HEK293 (cell line): ENCODE measurements at regions not wholly inside any gene's neighbourhood (a gene's known extent, or its start where the extent isn't known, plus 50 kb on each side); places are given as distances from the start of the nearest gene placed in this dataset.

Experiments used
- HOXA7 ChIP-seq: sonication (generic); formaldehyde crosslinking; IDR thresholded peaks from 2 replicates; pipeline ENCODE4 v1.8.1; 2022; ENCODE audit warnings: missing genetic modification reagents, borderline replicate concordance
- MYNN ChIP-seq: fragments of 450-650 bp; formaldehyde crosslinking; IDR thresholded peaks from 2 replicates; pipeline ENCODE4 v1.5.1; 2016; ENCODE audit warnings: missing biosample characterization, missing genetic modification characterization, borderline replicate concordance
- PBX3 ChIP-seq: sonication (generic); formaldehyde crosslinking; IDR thresholded peaks from 2 replicates; pipeline ENCODE4 v1.8.1; 2022; ENCODE audit warnings: mild to moderate bottlenecking, moderate library complexity, missing genetic modification reagents
- REST ChIP-seq: fragments of 450-650 bp; formaldehyde crosslinking; IDR thresholded peaks from 2 replicates; pipeline ENCODE4 v1.5.1; 2016; ENCODE audit warnings: missing biosample characterization, missing genetic modification characterization
- ZFP37 ChIP-seq: fragments of 450-650 bp; formaldehyde crosslinking; IDR thresholded peaks from 2 replicates; pipeline ENCODE4 v1.5.1; 2016; ENCODE audit warnings: missing biosample characterization, missing genetic modification characterization
- ZNF175 ChIP-seq: fragments of 450-650 bp; formaldehyde crosslinking; IDR thresholded peaks from 2 replicates; pipeline ENCODE4 v1.5.1; 2016; ENCODE audit warnings: missing biosample characterization, missing genetic modification characterization
- ZNF184 ChIP-seq: fragments of 450-650 bp; IDR thresholded peaks from 2 replicates; pipeline ENCODE4 v1.5.1; 2018; ENCODE audit warnings: missing biosample characterization, mild to moderate bottlenecking, missing genetic modification characterization
- ZNF214 ChIP-seq: fragments of 450-650 bp; formaldehyde crosslinking; IDR thresholded peaks from 2 replicates; pipeline ENCODE4 v1.5.1; 2017; ENCODE audit warnings: missing biosample characterization, mild to moderate bottlenecking, missing genetic modification characterization, borderline replicate concordance
- ZNF558 ChIP-seq: fragments of 450-650 bp; formaldehyde crosslinking; IDR thresholded peaks from 2 replicates; pipeline ENCODE4 v1.5.1; 2016; ENCODE audit warnings: missing biosample characterization, missing genetic modification characterization
- ZNF623 ChIP-seq: fragments of 450-650 bp; formaldehyde crosslinking; IDR thresholded peaks from 2 replicates; pipeline ENCODE4 v1.5.1; 2016; ENCODE audit warnings: missing biosample characterization, missing genetic modification characterization
- ZNF692 ChIP-seq: fragments of 450-650 bp; formaldehyde crosslinking; IDR thresholded peaks from 2 replicates; pipeline ENCODE4 v1.5.1; 2016; ENCODE audit warnings: missing biosample characterization, missing genetic modification characterization
- TF ChIP-seq, protein P1 (sequence below): fragments of 450-650 bp; formaldehyde crosslinking; IDR thresholded peaks from 2 replicates; pipeline ENCODE4 v1.5.1; 2016; ENCODE audit warnings: missing biosample characterization, missing genetic modification characterization
- TF ChIP-seq, protein P2 (sequence below): fragments of 450-650 bp; formaldehyde crosslinking; IDR thresholded peaks from 2 replicates; pipeline ENCODE4 v1.5.1; 2016; ENCODE audit warnings: missing biosample characterization, missing genetic modification characterization

DNA sequence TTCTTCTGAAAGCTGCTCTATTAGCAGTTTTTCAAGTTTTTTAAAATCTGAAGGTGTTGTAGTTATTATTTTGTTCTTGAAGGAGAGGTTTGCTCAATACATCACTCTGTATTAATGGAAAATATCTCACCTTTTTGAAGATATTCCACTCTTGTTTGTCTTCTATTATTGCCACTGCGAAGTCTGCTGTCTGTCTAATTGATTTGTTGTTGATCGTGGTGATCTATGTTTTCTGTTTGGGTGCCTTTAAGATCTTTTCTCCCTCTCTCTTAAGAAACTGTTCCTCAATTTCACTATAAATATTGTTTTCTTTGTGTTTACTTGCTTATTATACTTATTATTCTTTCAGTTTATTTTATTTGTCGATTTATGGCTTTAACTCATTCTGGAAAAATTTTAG, 64.9 kb upstream of the FZD8 start:
- TF ChIP-seq REST (tag by site-specific recombination) (no peak), ZFP37 (tag by site-specific recombination) (no peak), ZNF175 (tag by site-specific recombination) (no peak), ZNF214 (tag by site-specific recombination) (no peak), ZNF692 (tag by site-specific recombination) (no peak), MYNN (no peak), PBX3 (CRISPR knock-in tag) (no peak), ZNF184 (tag by site-specific recombination) (no peak), HOXA7 (no peak), ZNF623 (no peak), ZNF558 (tag by site-specific recombination) (no peak)
- TF ChIP-seq, protein P1, sequence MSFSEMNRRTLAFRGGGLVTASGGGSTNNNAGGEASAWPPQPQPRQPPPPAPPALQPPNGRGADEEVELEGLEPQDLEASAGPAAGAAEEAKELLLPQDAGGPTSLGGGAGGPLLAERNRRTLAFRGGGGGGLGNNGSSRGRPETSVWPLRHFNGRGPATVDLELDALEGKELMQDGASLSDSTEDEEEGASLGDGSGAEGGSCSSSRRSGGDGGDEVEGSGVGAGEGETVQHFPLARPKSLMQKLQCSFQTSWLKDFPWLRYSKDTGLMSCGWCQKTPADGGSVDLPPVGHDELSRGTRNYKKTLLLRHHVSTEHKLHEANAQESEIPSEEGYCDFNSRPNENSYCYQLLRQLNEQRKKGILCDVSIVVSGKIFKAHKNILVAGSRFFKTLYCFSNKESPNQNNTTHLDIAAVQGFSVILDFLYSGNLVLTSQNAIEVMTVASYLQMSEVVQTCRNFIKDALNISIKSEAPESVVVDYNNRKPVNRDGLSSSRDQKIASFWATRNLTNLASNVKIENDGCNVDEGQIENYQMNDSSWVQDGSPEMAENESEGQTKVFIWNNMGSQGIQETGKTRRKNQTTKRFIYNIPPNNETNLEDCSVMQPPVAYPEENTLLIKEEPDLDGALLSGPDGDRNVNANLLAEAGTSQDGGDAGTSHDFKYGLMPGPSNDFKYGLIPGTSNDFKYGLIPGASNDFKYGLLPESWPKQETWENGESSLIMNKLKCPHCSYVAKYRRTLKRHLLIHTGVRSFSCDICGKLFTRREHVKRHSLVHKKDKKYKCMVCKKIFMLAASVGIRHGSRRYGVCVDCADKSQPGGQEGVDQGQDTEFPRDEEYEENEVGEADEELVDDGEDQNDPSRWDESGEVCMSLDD, result no peak
- TF ChIP-seq, protein P2, sequence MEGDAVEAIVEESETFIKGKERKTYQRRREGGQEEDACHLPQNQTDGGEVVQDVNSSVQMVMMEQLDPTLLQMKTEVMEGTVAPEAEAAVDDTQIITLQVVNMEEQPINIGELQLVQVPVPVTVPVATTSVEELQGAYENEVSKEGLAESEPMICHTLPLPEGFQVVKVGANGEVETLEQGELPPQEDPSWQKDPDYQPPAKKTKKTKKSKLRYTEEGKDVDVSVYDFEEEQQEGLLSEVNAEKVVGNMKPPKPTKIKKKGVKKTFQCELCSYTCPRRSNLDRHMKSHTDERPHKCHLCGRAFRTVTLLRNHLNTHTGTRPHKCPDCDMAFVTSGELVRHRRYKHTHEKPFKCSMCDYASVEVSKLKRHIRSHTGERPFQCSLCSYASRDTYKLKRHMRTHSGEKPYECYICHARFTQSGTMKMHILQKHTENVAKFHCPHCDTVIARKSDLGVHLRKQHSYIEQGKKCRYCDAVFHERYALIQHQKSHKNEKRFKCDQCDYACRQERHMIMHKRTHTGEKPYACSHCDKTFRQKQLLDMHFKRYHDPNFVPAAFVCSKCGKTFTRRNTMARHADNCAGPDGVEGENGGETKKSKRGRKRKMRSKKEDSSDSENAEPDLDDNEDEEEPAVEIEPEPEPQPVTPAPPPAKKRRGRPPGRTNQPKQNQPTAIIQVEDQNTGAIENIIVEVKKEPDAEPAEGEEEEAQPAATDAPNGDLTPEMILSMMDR (tag by site-specific recombination), result no peak
